ENCODE measurements at regions not wholly inside any gene's neighbourhood (a gene's known extent, or its start where the extent isn't known, plus 50 kb on each side); places are given as distances from the start of the nearest gene placed in this dataset.

GRCh38 chr11:11155962-11156815 is 196.9 kb downstream of the CSNK2A3 start:
- no peak overlapping the region for H3K4me3 ChIP-seq (ENCODE audit: low read depth, low read length)
- peak; percentile 85 for TF ChIP-seq CTCF (IDR thresholded peaks at IDR 0.05; ENCODE audit: borderline replicate concordance, insufficient read depth, low read depth, low read length)

GRCh38 chr11:11152877-11153276 is 200.2 kb downstream of the CSNK2A3 start:
- no peak for TF ChIP-seq CTCF (IDR thresholded peaks at IDR 0.05; ENCODE audit: borderline replicate concordance, insufficient read depth, low read depth, low read length)
- no peak overlapping the region for H3K4me3 ChIP-seq (ENCODE audit: low read depth, low read length)

- no peak overlapping the region for H3K4me3 ChIP-seq (ENCODE audit: low read depth, low read length)
- TF ChIP-seq CTCF (IDR thresholded peaks at IDR 0.05; ENCODE audit: borderline replicate concordance, insufficient read depth, low read depth, low read length) = no peak
These were observed 203.2 kb downstream of the CSNK2A3 start for GRCh38 chr11:11149671-11150459.

- no peak overlapping the region for H3K4me3 ChIP-seq (ENCODE audit: low read depth, low read length)
- no peak for TF ChIP-seq CTCF (IDR thresholded peaks at IDR 0.05; ENCODE audit: borderline replicate concordance, insufficient read depth, low read depth, low read length)
These were observed 204.5 kb downstream of the CSNK2A3 start for GRCh38 chr11:11148596-11148995.

GRCh38 chr11:11148104-11148509 is 204.9 kb downstream of the CSNK2A3 start:
- TF ChIP-seq CTCF (IDR thresholded peaks at IDR 0.05; ENCODE audit: borderline replicate concordance, insufficient read depth, low read depth, low read length) = no peak
- H3K4me3 ChIP-seq (ENCODE audit: low read depth, low read length) = no peak overlapping the region

- no peak for TF ChIP-seq CTCF (IDR thresholded peaks at IDR 0.05; ENCODE audit: borderline replicate concordance, insufficient read depth, low read depth, low read length)
- H3K4me3 ChIP-seq (ENCODE audit: low read depth, low read length) = no peak overlapping the region
These were observed 206.2 kb downstream of the CSNK2A3 start for GRCh38 chr11:11146830-11147229.

Data from GM12875 (cell line).